NCI-H187 (cell line): ENCODE measurements at regions not wholly inside any gene's neighbourhood (a gene's known extent, or its start where the extent isn't known, plus 50 kb on each side); places are given as distances from the start of the nearest gene placed in this dataset.

Source experiments
- DNase-seq, 2 experiments: peaks; one replicate each; lab custom pipeline; 2025; lab: John Stamatoyannopoulos, UW

DNA sequence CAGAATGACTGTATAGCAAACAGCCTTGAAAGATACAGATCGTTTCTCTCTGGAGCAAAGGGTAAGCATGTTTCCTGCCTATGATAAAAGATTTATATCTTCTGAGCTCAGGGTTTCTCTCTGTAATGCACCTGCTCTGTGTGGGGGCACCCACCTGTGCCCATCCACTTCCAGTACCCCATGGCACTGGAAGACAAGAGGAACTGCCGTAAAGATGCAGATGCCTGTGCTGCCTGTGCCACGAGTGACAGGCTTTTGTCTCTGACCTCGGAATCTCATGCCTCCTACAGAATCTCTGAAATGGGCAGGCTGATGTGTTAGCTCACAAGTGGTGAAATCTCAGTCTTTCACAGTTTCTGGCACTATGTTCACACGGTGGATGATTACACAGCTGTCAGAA lies 50.3 kb upstream of the ATP11A start:
- DNase-seq = no peak

DNA sequence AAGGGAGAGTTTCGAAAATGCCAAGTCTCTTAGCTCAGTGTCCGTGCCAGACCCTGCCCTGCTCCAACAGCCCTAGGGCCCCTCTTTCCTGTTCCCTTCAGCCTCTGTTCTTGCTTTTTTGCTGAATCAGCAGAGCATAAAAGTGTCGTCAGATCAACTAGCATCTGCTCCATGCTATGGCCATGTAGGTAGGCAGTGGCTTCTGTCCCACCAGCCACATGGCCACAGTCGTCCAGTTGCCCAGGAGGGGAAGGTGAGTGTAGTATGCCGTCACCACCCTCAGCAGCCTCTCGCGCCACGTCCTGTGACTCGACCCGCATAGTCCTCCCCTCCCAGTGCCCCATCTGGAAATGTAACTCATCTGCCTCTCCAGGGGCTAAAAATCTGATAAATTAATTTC lies 50.9 kb upstream of the ATP11A start:
- DNase-seq = no peak

DNA sequence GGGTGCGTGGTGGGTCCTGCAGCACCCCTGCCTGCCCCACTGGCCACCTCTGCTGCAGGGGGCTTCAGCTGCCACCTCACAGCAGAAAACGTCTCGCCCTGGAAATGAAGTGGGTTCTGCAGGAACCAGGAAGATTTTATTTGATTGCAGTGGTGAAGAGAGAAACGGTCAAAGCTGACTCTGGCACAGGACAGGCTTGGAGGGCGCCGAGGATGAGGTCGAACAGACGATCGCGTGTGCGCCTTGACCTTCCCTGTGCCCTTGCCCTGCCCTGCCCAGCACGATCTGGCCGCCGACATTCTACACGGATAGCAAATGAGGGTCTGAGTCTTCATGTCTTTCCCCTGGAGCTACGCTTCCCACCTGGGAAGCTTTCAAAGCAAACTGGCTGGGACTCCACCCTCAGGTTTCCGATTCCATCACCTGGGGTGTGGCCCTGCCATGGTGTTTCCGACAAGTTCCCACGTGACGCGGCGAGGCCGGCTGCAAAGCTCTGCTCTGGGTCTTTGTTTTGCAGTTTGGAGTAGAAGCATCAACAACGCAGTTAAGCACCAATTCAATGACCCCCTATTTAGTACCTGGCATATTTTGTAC lies 50.3 kb upstream of the TUBGCP3 start:
- peak; percentile 48 to 57 for DNase-seq
